HCT116 (cell line): ENCODE measurements at regions not wholly inside any gene's neighbourhood (a gene's known extent, or its start where the extent isn't known, plus 50 kb on each side); places are given as distances from the start of the nearest gene placed in this dataset.

Source experiments
- CBX3 ChIP-seq: IDR thresholded peaks from 2 replicates; pipeline ENCODE4 v1.6.1; 2012; ENCODE audit warnings: low read depth
- EZH2phosphoT487 ChIP-seq: fragments of 200-600 bp; IDR thresholded peaks from 2 replicates; pipeline ENCODE4 v1.6.1; 2018; ENCODE audit warnings: antibody characterized with exemption, borderline replicate concordance
- POLR2A ChIP-seq: IDR thresholded peaks from 2 replicates; pipeline ENCODE4 v1.7.0; 2011; ENCODE audit warnings: borderline replicate concordance; ENCODE audit not compliant: insufficient read depth, insufficient read length; ENCODE audit errors: extremely low read depth
- POLR2AphosphoS5 ChIP-seq: IDR thresholded peaks from 2 replicates; pipeline ENCODE4 v1.6.1; 2011; ENCODE audit warnings: mild to moderate bottlenecking, low read depth, low read length, moderate library complexity
- RAD21 ChIP-seq: IDR thresholded peaks from 2 replicates; pipeline ENCODE4 v1.6.1; 2012; ENCODE audit warnings: low read depth, mild to moderate bottlenecking
- SP1 ChIP-seq: IDR thresholded peaks from 2 replicates; pipeline ENCODE4 v1.6.1; 2012; ENCODE audit warnings: low read depth
- TF ChIP-seq, protein P1 (sequence below), 3 experiments: fragments of 200-600 bp in 1 of 3; sonication (generic) in 1 of 3; IDR thresholded peaks in 2 of 3; conservative IDR thresholded peaks in 1 of 3; 2 replicates each; pipeline ENCODE4 v1.5.1; 2012 to 2017; ENCODE audit warnings: low read depth in 2 of 3, low read length in 2 of 3, antibody characterized with exemption in 1 of 3, borderline replicate concordance in 1 of 3, control low read depth in 1 of 3, mild to moderate bottlenecking in 1 of 3, mixed read lengths in 1 of 3, mixed run types in 1 of 3, moderate library complexity in 1 of 3; ENCODE audit not compliant: insufficient read depth in 1 of 3

DNA sequence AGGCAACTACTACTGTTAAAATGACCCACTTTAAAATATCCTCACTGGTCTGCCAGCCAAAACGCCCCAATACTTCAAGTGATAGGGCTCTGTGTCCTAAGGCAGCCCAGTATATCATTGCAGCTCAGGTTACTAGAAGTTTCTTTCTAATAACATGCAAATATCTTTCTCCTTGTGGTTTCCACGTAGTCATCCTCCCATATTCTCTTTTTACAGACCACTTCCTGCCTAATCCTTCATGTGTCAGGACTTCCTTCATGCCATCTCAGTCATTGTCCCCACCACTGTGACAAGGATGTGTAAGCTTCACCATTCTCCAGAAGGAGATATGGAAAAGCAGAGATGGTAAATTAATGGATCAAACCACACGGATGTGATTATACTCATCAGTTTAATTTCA is 813.7 kb downstream of the MAT2B start:
- TF ChIP-seq CBX3 (no peak), SP1 (no peak), POLR2AphosphoS5 (no peak), EZH2phosphoT487 (no peak), RAD21 (no peak), POLR2A (no peak)
- TF ChIP-seq, protein P1, sequence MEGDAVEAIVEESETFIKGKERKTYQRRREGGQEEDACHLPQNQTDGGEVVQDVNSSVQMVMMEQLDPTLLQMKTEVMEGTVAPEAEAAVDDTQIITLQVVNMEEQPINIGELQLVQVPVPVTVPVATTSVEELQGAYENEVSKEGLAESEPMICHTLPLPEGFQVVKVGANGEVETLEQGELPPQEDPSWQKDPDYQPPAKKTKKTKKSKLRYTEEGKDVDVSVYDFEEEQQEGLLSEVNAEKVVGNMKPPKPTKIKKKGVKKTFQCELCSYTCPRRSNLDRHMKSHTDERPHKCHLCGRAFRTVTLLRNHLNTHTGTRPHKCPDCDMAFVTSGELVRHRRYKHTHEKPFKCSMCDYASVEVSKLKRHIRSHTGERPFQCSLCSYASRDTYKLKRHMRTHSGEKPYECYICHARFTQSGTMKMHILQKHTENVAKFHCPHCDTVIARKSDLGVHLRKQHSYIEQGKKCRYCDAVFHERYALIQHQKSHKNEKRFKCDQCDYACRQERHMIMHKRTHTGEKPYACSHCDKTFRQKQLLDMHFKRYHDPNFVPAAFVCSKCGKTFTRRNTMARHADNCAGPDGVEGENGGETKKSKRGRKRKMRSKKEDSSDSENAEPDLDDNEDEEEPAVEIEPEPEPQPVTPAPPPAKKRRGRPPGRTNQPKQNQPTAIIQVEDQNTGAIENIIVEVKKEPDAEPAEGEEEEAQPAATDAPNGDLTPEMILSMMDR (IDR thresholded peaks at IDR 0.05 in 2 of 3, conservative IDR thresholded peaks at IDR 0.05 in 1 of 3; ENCODE audit: borderline replicate concordance in 1 of 3, insufficient read depth in 1 of 3, low read depth in 2 of 3, low read length in 2 of 3) = no peak
